HG03432 (cell line): ENCODE measurements at regions not wholly inside any gene's neighbourhood (a gene's known extent, or its start where the extent isn't known, plus 50 kb on each side); places are given as distances from the start of the nearest gene placed in this dataset.
"Not testable (repeated sequence)": the region's sequence is repeated elsewhere in the genome, so short reads cannot be mapped to it uniquely, and the experiment has no call there.

ENCODE experiments used
- ATAC-seq: cut with Tn5 transposase; IDR thresholded peaks from one replicate; pipeline ENCODE4 v1.9.1; 2021; ENCODE audit warnings: mild to moderate bottlenecking, moderate library complexity; ENCODE audit not compliant: unreplicated experiment

DNA sequence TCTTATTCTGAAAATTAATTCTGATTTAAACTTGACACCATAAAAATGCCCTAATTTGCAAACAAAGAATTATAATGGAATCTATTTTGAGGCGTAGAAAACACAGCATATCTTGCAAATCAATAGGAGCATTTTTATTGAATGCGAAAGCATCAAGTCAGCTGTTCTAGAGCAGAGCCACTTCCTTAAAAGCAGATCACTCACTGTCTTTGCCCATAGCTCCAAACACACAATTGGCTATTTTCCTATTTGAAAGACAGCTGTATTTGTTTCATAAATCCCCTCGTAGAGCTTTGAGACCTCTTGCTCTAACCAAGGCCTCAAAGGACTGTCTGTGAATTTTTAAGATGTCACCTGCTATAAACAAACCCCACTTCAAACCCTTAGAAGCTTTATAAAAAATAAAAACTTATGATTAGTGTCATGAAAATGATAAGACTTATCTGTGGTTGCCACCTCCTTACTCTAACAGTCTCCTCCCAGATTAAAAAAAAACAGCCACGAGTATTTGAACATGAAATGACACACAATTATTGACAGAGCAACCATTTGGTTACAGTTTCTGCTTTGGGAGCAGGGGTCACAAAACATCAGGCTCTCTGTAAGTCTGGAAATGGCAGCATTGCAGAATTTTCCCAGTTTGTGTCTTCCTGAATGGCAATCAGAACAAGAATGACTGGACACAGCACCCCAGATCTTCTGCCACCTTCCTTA is 75.6 kb upstream of the RASEF start:
- ATAC-seq = no peak

DNA sequence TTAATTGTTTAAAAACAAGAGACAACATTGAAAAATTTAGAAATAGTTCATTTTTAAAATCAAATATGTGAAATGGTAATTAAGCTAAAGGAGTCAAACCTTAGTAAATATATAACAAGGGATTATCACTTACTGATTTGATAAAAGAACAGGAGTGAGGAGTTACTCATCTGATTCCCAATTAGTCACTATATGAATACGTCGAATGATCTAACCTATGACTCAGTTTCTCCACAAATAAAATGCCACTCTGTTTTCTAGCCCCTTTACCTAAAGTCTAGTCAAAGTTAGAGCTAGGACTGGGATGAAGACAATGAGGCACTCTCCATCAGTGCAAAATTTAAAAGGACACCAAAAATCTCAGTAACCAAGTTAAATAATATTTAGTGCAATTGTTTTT is 70.4 kb upstream of the RASEF start:
- ATAC-seq = no peak

DNA sequence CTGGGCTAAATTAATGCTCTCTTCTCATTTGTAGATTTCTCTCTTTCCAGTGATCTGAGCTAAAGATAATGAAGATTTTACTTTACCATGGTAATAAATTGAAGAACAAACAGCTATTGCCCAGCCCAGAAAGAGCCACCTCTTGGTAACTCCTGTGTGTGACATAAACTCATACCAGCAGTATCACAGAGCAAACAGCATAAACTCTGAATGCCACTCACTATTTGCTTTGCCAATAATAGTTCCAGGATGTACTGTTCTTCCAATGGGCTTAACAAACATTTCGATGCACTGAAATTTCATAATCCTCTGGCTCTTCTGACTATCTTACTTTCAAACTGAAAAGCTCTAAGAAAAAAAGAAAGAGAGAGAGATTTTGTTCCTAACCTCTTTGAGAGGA is 69.8 kb upstream of the RASEF start:
- ATAC-seq = no peak

DNA sequence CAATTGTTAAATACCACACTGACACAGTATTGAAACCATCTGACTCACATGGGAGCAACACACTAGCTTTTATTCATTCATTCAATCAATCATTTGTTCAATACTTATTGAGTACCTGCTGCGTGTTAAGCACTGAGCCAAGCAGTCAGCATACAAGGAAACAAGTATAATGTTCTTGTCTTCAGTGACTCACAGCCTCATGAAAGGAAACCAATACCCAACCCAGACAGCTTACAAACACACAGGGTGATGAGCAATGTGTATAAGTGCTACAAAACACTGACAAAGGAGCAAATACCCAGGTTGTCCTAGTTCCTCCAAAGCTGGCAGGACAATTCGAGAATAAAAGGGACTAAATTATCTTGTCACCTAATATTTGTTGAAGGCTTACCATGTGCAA is 67.6 kb upstream of the RASEF start:
- no peak for ATAC-seq

DNA sequence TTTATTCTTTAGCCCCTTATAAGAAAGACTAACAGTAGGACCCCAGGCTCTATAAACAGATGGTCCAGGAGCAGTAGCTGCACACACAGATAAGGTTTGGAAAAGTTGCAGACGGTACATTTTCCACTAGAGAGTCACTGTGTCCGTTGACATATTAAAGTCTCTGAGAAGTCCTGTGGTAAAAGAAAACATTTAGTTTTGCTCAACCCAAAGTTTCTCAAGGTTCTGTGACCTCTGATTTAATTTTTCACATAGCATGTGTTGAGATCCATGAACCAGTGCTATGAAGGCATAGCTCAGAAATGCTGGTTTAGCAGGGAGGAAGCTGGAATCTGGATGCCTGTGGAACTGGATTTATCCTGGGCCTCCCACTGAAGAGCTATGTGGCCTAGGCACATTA is 62.7 kb upstream of the RASEF start:
- no peak for ATAC-seq

DNA sequence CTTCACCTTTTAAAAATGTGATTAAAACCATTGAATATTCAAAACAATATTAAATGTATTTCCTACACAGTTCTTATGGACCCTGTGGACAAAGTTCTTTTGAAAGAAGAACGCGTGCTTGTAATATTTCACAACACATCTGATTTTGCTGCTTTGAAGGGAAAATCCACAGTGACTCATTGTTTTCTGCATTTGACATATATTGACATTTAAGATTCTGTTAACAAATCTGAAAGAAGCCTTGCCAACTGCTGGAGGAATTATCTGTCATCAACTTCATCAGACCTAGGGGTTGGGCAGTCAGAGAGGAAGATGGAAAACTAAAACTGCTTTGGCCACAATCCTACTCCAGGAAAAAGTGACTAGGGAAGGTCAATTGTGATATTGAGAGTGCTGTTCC is 56.9 kb upstream of the RASEF start:
- no peak for ATAC-seq

DNA sequence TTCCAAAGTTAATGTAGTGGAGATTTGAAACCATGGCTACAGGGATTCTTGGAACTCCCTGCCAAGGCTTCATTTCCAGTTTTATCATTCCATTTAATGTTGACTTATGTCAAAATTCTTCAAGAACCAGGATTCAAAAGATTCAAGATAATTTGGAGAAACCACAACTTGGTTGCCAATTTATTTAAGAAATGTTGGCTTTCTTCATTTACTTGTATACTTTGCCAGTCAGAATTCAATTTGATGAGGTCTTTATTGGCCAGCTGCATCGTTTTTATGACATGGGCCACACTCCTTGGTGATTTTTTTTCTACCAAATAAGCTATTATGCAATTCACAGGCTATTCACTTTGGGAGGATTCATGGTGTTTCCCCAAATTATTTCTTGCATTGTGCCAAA is 53.1 kb upstream of the RASEF start:
- no peak for ATAC-seq

DNA sequence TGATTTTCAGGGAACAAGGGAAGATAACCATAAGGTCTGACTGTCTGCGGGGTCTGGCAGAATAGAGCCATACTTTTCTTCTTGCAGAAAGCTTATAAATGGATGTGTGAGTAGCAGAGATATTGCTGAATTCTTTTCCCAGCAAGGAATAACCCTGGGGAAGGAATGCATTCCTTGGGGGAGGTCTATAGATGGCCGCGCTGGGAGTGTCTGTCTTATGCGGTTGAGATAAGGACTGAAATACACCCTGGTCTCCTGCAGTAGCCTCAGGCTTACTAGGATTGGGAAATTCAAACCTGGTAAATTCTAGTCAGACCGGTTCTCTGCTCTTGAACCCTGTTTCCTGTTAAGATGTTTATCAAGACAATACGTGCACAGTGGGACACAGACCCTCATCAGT is 50.5 kb upstream of the RASEF start:
- not testable (repeated sequence) for ATAC-seq
